Smooth muscle cell (in vitro differentiated cells): ENCODE measurements at regions not wholly inside any gene's neighbourhood (a gene's known extent, or its start where the extent isn't known, plus 50 kb on each side); places are given as distances from the start of the nearest gene placed in this dataset.
A peak's percentile ranks its signal among the peaks of the same experiment; 100 is the strongest.

ENCODE experiments used
- DNase-seq: peaks from one replicate; lab custom pipeline; 2025; ENCODE audit not compliant: unreplicated experiment; lab: John Stamatoyannopoulos, UW
- H2AFZ ChIP-seq: fragments of 200-600 bp; sonication (generic); 2 replicates; pipeline ENCODE4 v1.6.0; 2016; ENCODE audit warnings: antibody characterized with exemption, low read depth, mild to moderate bottlenecking
- H3F3A ChIP-seq: fragments of 200-600 bp; sonication (generic); 2 replicates; pipeline ENCODE4 v1.6.0; 2017; ENCODE audit warnings: antibody characterized with exemption, low read depth
- H3K27ac ChIP-seq: fragments of 200-600 bp; sonication (generic); 2 replicates; pipeline ENCODE4 v1.5.1; 2016; ENCODE audit warnings: low read depth, mild to moderate bottlenecking
- H3K27me3 ChIP-seq: fragments of 200-600 bp; sonication (generic); 2 replicates; pipeline ENCODE4 v1.6.1; 2016; ENCODE audit warnings: low read depth, mild to moderate bottlenecking
- H3K36me3 ChIP-seq: fragments of 200-600 bp; sonication (generic); 2 replicates; pipeline ENCODE4 v1.5.1; 2016; ENCODE audit warnings: low read depth
- H3K4me1 ChIP-seq: fragments of 200-600 bp; sonication (generic); 2 replicates; pipeline ENCODE4 v1.5.1; 2016; ENCODE audit warnings: low read depth
- H3K4me2 ChIP-seq: fragments of 200-600 bp; sonication (generic); 2 replicates; pipeline ENCODE4 v1.6.0; 2016; ENCODE audit warnings: mild to moderate bottlenecking
- H3K4me3 ChIP-seq: fragments of 200-600 bp; sonication (generic); 2 replicates; pipeline ENCODE4 v1.5.1; 2016; ENCODE audit warnings: mild to moderate bottlenecking
- H3K79me2 ChIP-seq: fragments of 200-600 bp; sonication (generic); 2 replicates; pipeline ENCODE4 v1.6.0; 2016; ENCODE audit warnings: low read depth, mild to moderate bottlenecking
- H3K9ac ChIP-seq: fragments of 200-600 bp; sonication (generic); 2 replicates; pipeline ENCODE4 v1.6.0; 2016; ENCODE audit warnings: low read depth
- H3K9me3 ChIP-seq: fragments of 200-600 bp; sonication (generic); replicated peaks from 2 replicates; pipeline ENCODE4 v1.5.1; 2016; ENCODE audit warnings: low read depth
- H4K20me1 ChIP-seq: fragments of 200-600 bp; sonication (generic); 2 replicates; pipeline ENCODE4 v1.6.0; 2016; ENCODE audit warnings: low read depth
- WGBS: methylation state at CpG from one replicate; pipeline ENCODE4 v1.1.7; 2016; ENCODE audit warnings: low lambda C conversion rate; 5-methylcytosine and 5-hydroxymethylcytosine counted together
- TF ChIP-seq, protein P1 (sequence below): fragments of 200-600 bp; sonication (generic); IDR thresholded peaks from 2 replicates; pipeline ENCODE4 v1.5.1; 2017; ENCODE audit warnings: borderline replicate concordance, mild to moderate bottlenecking, antibody characterized with exemption; ENCODE audit not compliant: insufficient read depth, poor library complexity, severe bottlenecking

GRCh38 chr13:48810013-48810412 lies 156.3 kb downstream of the CYSLTR2 start:
- H3K9me3 ChIP-seq, result no peaks in the 10 kb centered on the region
- no peaks in the 10 kb centered on the region for H3F3A ChIP-seq
- H3K79me2 ChIP-seq, result no peaks in the 10 kb centered on the region
- no peak overlapping the region for H3K27ac ChIP-seq
- H3K4me2 ChIP-seq, result no peak overlapping the region
- no peak overlapping the region for H2AFZ ChIP-seq
- H4K20me1 ChIP-seq, result no peaks in the 10 kb centered on the region
- no peaks in the 10 kb centered on the region for H3K27me3 ChIP-seq
- TF ChIP-seq, protein P1, sequence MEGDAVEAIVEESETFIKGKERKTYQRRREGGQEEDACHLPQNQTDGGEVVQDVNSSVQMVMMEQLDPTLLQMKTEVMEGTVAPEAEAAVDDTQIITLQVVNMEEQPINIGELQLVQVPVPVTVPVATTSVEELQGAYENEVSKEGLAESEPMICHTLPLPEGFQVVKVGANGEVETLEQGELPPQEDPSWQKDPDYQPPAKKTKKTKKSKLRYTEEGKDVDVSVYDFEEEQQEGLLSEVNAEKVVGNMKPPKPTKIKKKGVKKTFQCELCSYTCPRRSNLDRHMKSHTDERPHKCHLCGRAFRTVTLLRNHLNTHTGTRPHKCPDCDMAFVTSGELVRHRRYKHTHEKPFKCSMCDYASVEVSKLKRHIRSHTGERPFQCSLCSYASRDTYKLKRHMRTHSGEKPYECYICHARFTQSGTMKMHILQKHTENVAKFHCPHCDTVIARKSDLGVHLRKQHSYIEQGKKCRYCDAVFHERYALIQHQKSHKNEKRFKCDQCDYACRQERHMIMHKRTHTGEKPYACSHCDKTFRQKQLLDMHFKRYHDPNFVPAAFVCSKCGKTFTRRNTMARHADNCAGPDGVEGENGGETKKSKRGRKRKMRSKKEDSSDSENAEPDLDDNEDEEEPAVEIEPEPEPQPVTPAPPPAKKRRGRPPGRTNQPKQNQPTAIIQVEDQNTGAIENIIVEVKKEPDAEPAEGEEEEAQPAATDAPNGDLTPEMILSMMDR, result no peak
- H3K36me3 ChIP-seq, result no peaks in the 10 kb centered on the region
- no peaks in the 10 kb centered on the region for H3K4me1 ChIP-seq
- 88% methylated on average over 6 of the region's 6 CpGs for WGBS
- no peak overlapping the region for H3K9ac ChIP-seq
- no peak overlapping the region for H3K4me3 ChIP-seq
- no peak for DNase-seq

DNA sequence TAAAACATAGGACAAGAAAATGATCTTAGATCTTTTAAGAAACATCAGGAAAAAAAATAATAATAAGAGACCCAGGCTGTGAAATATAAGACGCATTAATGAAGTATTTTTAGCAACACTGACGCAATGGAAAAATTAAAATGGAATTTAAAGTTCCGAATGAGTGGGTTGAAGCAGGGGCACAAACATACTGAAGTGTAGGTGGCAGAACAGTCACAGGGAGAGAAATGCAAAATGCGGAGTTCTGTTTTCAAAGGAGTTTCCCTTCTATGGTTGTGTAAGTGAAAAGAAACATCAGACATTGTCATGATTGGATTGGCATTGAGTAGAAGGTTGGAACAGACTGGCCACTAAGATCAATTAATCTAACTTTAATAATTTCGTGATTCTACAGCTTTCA lies 159.8 kb downstream of the CYSLTR2 start:
- H3K79me2 ChIP-seq, result no peaks in the 10 kb centered on the region
- no peak overlapping the region for H3K9ac ChIP-seq
- peaks cover 11% of the 10 kb centered on the region for H3K4me1 ChIP-seq
- peak overlapping the region; percentile 28 for H3K4me2 ChIP-seq
- TF ChIP-seq, protein P1, result no peak
- H3F3A ChIP-seq, result peaks cover 9% of the 10 kb centered on the region
- H3K9me3 ChIP-seq, result no peaks in the 10 kb centered on the region
- H3K4me3 ChIP-seq, result no peak overlapping the region
- H3K36me3 ChIP-seq, result no peaks in the 10 kb centered on the region
- H3K27me3 ChIP-seq, result no peaks in the 10 kb centered on the region
- no peaks in the 10 kb centered on the region for H4K20me1 ChIP-seq
- H2AFZ ChIP-seq, result no peak overlapping the region
- no peak for DNase-seq
- no peak overlapping the region for H3K27ac ChIP-seq
- WGBS, result 53% methylated on average over 5 of the region's 5 CpGs

DNA sequence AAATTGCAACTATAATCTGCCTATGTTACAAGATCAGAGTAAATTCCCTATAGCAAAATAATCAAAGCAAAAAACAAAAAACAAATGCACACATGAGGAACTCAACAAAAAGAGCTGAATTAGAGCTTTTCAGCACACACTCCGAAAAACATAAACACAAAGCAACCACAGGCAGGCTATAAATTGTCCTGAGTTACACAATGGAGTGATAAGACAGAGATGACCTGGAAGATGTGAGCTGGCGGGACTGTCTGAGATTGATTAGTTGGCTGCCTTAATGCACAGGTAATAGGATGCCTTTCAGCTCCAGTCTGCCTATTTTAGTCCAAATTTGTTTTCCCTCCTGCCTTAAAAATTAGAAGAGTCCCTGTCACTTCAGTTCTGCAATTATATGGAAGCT lies 159.0 kb upstream of the FNDC3A start:
- Histone ChIP-seq H3K4me1 (peaks cover 11% of the 10 kb centered on the region), H2AFZ (no peak overlapping the region), H3F3A (peaks cover 23% of the 10 kb centered on the region), H3K27ac (no peak overlapping the region), H3K36me3 (no peaks in the 10 kb centered on the region), H3K9me3 (no peaks in the 10 kb centered on the region), H3K27me3 (no peaks in the 10 kb centered on the region), H3K4me3 (no peak overlapping the region), H3K4me2 (peak overlapping the region; percentile 69), H4K20me1 (no peaks in the 10 kb centered on the region), H3K79me2 (no peaks in the 10 kb centered on the region), H3K9ac (no peak overlapping the region)
- TF ChIP-seq, protein P1, result no peak
- no peak for DNase-seq
- 15% methylated on average over 2 of the region's 2 CpGs for WGBS

DNA sequence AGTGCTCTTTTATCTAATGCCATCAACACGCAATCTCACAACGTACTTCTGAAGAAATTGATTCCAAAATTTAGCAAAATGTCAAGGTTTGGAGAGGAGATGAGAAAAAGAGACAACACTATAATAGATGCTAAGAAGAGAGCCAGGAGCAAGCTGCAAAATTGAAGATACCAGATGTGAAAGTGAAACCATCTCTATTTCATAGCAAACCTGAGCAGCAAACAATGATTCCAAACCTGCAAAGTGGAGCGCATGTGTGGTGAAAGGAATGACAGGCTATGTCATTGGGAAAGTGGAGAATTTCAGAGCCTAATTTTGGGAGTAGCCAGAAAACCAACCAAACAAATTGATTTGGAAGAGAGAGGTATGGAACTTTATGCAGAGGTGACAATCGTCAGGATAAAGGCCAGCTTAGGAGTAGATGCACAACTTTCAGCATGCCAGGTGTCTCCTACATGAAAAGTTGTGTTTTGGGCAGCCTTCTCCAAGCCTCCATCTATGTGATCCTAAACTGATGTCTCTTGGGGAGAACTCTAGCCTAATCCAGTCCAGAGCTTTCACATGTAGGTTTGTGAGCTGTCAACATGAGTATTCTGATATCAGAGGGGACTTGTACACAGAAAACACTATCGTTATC lies 158.4 kb upstream of the FNDC3A start:
- DNase-seq, result no peak
- Histone ChIP-seq H3K9ac (no peak overlapping the region), H3K27ac (no peak overlapping the region), H2AFZ (no peak overlapping the region), H3K4me1 (peaks cover 11% of the 10 kb centered on the region), H3K27me3 (no peaks in the 10 kb centered on the region), H3K4me3 (no peak overlapping the region), H3K4me2 (peak overlapping the region; percentile 69), H3K79me2 (no peaks in the 10 kb centered on the region), H3F3A (peaks cover 23% of the 10 kb centered on the region), H4K20me1 (no peaks in the 10 kb centered on the region), H3K36me3 (no peaks in the 10 kb centered on the region), H3K9me3 (no peaks in the 10 kb centered on the region)
- WGBS, result 89% methylated on average over 5 of the region's 5 CpGs
- TF ChIP-seq, protein P1, result no peak
